GM23248 (cell line): ENCODE measurements at regions not wholly inside any gene's neighbourhood (a gene's known extent, or its start where the extent isn't known, plus 50 kb on each side); places are given as distances from the start of the nearest gene placed in this dataset.

ENCODE experiments used
- EZH2 ChIP-seq: fragments of 200-600 bp; sonication (generic); IDR thresholded peaks from 2 replicates; pipeline ENCODE4 v1.6.1; 2018; ENCODE audit warnings: antibody characterized with exemption, mild to moderate bottlenecking; ENCODE audit not compliant: insufficient read depth, poor library complexity, severe bottlenecking
- EZH2phosphoT487 ChIP-seq: fragments of 200-600 bp; sonication (generic); IDR thresholded peaks from 2 replicates; pipeline ENCODE4 v1.6.1; 2018; ENCODE audit warnings: antibody characterized with exemption, moderate library complexity, mild to moderate bottlenecking, low read depth; ENCODE audit not compliant: insufficient read depth

- TF ChIP-seq EZH2 (no peak), EZH2phosphoT487 (no peak)
Measured at GRCh38 chr6:95209074-95209473, 368.3 kb upstream of the MANEA start.
